TTC549 (cell line): ENCODE measurements at regions not wholly inside any gene's neighbourhood (a gene's known extent, or its start where the extent isn't known, plus 50 kb on each side); places are given as distances from the start of the nearest gene placed in this dataset.

Source experiments
- FAIRE-seq: peaks from 2 replicates; lab custom pipeline; 2012; peaks lifted over from hg19 to GRCh38; lab: Jason Lieb, UNC

DNA sequence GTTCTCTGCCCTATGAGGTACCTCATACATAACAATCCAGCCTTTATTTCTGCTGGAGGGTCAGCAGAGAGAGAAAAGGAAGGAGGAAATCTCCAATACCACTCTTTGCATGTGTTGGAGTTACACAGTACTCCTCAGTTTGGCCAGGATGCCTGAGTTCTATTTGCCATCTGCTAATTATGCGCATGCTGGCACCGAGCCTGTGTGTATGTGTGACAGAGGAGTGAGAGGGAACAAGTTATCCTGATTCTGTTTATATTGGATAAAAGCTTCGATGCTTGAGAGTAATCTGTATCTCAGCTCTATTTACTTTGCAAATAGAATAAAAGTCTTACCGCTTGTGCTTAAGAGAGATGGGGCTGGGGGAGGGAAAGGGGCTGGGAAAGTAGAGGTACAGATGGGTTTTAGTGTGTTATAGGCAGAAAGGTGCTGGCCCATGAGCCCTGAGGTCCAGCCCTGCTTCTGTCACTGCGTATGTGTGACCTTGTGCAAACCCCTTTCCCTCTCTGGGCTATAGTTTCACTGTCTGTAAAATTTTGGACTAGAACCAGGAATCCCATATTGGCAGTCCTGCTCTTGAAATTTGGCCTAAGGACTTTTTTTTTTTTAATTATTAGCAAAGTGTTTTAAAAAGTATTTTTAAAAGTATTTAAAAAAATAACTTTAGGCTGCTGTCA lies 54.5 kb upstream of the PLXNA2 start:
- FAIRE-seq: no peak

DNA sequence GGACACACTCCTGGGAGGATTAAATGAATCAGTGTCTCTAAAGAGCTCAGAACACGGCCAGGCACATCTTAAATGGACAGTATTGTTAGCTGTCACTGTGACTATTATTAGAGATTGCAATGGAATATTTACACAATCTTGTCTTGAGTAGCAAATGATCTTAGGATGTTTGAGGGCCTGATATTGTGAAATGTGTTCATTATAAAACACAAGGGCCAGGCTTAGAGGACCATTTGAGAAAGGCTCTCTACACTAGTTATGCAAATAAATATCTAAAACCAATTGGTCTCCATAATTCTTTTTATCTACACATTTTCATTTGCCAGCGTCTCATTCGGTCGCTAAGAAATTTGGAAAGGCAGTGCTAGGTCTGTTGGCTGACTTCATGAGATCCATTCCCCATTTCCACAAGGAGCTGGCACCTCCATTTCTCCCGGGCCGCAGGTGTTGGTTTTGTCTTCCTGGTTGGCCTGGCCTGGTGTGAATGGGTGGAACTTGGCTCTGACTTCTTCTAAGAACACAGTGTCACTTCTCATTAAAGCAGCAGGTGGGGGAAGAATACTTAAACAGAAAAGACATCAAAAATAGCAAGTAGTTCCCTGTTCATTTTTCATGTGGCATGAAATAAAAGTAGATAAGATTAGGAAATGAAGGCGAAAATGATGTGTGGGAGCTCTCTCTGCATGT lies 56.0 kb upstream of the PLXNA2 start:
- FAIRE-seq: no peak

DNA sequence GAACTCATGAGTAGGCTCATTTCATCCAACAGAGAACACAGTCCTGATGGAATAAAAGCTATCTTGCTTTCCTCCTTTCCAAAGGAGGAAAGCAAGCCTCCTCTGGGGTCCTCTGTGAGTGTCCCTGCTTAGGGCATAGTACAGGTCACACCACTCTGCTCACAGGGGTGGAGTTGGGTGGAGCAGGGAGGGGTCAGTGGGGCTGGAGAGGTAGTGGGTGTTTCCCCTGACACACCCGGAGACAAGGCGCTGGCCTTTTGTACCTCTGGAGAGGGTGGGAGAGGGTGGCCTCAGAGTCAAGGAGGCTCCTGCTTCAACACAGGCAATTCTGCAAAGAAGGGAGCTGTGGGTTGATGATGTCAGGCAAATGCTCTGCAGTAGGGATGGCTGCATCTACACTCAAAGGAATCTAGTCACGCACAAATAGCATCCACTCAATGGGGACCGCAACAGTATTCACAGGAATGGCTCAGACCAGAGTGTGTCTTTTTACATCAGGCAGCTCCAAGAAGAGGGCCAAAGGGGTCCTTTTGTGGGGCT lies 58.6 kb upstream of the PLXNA2 start:
- no peak for FAIRE-seq

DNA sequence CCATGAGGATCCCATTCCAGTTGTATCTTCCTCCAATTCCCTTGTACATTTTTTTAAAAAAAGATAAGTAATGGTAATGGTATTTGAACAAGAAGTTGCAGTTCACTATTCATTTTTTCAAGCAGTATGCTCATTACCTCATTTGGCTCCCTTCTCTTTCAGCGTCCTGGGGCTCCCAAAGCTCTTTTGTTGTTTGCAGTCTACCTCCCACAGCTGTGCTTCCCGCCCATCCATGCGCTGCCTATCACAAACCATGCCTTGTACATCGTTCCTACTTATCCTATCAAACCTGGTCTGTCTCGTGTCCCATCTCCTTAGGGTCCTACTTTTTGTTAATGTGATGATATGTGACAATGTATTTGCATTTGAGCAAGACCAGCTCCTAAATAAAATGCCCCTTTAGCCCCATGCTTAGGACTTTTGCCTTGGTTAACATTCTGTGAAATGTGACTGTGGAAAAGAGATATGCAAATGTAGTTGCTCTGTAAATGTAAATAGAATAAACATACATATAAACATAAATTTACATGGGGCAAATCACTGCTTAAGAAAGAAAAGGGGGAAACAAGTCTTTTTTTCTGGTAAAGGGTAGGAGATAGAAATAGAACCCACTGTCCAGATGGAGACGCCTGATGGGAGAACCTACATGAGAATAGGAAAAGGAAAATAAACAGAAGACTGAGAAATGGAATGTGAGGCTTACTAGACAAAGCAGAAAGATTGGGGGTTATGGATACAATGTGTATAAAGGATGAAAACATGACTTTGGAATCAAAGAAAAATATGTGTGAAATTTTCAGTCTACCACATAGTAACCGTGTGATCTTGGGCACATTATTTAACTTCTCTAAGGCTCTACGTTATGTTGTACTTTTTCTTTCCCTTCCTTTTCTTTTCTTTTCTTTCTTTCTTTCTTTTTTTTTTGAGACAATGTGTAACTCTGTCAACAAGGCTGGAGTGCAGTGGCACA lies 59.8 kb upstream of the PLXNA2 start:
- no peak for FAIRE-seq

DNA sequence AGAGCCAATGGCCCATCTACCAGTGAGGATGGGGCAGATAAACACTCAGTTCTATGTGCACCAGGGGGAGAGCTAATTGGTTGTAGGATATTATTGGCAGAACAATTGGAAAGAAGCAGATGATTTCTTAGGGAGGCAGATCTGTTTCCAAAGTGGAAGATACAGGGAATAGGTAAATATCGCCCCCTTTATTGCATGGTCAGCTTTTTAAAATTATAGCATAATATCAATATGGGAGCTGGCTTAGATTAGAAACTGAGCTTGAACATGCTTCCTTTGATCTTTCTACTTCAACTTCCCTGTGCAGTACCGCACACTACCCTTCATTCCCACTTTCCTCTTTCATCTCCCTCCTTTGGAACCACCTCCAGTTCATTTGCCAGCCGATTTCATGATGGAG lies 64.0 kb upstream of the PLXNA2 start:
- FAIRE-seq: no peak

DNA sequence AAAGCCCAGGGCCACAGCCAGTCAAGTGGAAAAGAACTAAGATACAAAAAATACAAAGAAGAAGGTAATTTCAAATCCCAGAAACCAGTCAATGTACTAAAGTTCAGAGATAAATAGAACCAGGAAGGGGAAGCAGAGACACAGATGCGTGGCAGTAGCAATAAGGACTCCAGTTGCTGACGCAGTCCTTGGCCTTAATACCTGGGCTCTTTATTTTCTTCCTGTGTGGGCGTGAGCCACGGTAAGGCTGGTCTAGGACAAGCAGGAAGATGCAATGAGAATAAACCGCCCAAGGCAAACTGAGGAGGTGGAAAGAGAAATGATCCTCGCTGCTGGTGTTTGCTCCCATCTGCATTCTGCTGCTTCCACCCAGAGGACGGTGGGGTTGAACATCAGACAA lies 65.6 kb upstream of the PLXNA2 start:
- FAIRE-seq: no peak

DNA sequence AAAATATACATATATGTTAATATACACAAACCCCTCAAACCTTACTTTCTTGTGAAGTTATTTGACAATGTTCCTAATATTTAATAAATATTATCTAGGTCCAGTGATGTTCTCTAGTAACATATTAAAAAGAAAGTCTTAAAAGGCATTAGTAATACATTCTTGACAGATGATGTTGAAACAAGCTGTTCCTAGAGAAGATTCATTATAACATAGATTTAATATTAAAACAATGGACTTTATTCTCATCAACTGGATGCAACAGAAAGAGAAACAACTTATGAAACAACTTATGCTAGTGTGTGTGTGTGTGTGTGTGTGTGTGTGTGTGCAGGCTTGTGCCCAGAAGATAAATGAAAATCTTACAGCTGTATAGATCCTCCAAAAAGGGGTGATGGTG lies 68.5 kb upstream of the PLXNA2 start:
- FAIRE-seq: no peak

DNA sequence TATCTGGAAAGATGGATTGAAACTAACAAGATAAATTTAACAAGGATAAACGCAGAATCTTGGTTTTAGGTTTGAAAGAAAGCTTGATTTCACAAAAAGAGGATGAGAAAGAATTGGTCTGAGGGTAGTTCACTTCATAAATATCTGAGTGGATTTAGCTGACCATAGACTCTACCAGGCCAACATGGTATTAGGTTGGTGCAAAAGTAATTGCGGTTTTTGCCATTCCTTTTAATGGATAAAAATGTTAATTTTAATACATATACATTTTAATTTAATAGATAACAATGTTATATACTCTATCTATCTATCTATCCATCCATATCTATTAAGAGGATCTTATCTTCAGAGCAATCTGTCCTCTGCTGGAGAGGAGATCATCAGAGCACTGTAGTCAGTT lies 70.2 kb upstream of the PLXNA2 start:
- FAIRE-seq: no peak

DNA sequence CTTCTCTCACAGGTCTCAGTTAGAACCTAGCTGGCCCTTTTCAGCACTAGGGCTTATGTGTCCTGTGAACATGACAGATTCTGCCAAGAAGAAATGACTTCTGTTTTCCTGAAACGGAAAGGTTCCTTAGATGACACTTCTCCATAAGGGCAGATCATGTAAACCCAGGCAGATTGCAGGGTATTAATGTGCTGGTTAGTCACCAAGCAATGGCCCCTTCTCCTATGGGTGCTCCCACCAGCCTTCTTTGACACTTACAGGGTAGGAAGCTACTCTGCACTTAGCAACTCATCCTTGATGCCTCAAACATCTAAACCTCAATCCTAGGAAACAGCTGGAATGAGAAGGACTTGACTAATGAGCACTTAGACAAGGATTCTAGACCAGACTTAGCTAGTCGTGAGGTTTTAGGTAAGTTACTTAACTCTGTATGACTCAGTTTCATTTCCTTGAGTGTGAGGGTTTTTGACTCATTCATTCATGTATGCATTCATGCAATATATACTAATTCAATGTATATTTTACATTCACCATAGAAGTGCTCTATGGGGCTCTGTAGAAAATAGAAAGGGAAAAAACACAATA lies 74.1 kb upstream of the PLXNA2 start:
- FAIRE-seq: no peak

DNA sequence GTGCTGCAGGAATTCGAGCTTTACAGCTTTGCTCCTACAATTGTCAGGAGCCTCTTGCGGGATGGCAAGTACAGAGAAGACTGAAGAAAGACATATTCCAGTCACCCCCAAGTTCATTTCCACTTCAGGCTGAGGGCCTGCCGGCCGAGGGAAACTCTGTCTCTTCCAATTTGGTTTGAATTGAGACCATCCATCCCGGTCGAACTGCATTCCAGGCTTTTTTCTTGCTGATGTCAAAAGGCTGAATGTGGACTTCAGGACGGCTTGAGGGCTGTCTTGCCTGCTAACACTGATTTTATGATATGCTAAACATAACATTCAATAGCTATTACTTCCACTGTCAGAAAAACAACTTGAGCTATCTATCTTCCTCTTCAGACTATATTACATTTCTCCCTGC lies 79.8 kb upstream of the PLXNA2 start:
- FAIRE-seq: no peak

DNA sequence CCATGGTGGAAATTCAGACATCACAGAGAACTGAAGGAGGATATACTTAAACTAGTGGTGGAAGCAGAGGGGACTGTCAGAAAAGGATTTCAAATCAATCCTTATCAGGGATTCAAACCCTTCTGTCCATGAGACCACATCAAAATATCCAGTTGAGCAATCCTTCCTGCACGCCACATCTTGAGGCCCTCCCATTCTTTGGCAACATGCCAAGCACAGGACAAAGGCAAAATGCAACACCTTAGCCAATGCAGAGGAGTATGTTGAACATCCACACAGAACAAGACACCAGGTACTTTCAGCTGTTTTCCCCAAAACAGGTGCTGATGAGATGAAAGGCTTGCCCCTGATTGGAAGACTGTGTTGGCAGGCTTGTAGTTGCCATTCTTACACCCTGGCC lies 81.8 kb upstream of the PLXNA2 start:
- no peak for FAIRE-seq

DNA sequence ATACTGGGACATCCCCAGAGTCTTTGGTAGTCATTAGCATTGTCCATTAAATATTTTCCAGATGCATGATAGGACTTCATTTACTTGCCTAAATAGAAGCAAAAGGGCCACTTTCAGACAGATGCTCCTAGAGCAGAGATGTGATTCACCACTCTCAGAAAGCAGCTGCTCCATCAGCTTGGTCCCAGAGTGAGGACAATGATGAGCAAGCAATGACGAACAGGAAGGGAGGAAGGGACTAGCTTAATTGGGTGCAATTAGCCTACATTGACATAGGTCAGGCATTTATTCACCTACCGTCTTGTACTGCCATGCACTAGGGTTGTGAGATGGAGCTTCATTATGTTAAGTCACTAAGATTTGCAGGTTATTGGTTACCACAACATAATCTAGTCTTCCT lies 85.1 kb upstream of the PLXNA2 start:
- no peak for FAIRE-seq

DNA sequence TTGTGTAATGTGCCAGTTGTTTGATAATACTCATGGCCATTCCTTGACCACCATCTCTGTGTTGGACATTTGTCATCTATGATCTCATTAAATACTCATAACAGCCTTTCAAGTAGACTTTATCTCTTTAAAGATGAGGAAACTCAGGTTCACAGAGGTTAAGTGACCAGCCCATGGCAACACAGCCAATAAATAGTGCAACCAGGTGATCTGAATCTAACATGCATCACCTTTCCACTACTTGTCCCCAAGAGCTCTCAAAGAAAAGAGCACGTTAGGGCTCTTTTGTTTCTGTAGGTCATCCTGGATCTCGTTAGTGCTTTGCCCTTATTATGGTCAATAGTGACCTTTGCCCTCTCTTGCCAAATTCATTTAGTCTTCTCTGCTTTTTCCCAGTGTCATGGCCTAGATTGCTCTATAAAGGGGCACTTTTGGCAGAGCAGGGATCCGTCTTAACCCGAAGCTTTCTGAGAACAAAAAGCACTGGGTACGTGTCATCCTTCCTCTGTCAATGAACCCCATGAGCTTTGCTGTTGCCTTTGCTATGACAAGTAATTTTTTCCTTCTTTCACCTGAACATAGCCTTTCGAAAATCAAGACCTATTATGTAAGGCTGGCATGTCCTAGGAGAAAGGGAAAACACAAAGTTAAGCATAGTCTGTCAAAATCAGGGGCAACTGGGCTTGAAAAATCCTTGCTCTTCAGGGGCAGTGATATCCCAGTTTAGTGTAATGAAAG lies 88.0 kb upstream of the PLXNA2 start:
- FAIRE-seq: no peak

DNA sequence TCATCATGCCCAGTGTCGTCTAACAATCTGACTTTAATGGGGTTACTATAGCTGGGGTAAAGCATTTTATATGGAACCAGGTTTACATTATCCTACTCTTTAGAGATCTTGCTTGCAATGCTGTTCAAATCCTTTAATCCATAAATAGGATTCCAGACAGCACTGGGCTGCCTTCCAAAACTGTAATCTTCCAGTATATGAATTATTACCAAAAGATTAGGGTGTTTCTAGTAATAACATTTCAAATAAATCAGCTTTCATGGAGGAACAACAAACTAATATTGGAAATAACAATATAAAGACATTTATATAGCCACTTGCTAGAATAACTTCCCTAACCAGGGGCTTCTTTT lies 88.6 kb upstream of the PLXNA2 start:
- FAIRE-seq: no peak

DNA sequence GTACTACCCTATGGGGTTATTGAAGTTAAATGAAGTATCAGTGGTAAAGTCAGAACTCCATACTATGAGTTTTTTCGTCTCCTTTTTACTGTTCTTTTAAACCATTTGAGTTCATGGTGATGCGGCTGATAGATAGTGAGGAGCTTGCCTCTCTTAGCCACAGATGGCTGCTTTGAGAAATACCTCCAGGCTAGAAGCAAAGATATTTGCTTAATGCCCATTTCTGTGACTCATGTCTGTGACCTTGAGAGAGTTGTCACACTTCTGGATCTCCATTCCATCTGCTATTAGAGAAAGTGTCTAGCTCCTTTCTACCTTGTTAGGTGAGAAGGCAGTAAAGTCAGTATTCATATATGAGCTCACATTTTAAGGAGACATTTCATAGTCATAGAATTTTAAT lies 89.5 kb upstream of the PLXNA2 start:
- no peak for FAIRE-seq

DNA sequence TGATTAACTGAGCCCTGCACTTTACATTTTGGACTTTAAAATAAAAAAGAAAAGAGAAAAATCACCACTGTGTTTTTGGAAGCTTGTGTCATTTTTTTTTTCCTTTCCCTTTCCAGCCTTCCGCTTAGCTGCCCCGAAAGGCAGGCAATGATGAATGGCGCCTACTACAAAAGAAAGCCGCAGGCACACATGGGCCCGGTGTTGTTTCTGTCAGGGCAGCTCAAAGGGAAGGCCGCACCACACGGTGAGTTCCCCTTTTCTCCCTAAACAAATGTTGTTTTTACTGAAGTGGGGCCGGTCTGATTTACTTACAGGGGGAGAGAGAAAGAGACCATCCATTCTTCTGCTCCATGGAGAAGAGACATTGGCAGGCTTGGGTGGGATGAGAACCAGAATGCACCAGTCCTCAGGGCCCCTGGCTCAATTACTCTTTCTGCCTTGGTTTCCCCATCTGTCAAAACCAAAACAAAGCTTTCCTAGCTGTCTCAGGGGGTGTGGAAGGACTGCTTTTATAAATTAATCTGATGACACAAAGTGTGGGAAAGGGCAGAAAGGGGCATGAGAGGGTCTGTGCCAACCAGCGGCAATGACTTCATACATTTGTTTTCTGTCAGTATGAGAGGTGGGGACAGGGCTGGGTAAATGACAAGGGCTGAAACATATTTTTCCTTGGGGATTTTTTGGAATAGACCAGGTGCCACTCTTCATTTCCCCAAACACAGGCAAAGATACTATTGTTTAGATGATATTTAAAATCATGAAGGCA lies 91.4 kb upstream of the PLXNA2 start:
- FAIRE-seq: no peak

DNA sequence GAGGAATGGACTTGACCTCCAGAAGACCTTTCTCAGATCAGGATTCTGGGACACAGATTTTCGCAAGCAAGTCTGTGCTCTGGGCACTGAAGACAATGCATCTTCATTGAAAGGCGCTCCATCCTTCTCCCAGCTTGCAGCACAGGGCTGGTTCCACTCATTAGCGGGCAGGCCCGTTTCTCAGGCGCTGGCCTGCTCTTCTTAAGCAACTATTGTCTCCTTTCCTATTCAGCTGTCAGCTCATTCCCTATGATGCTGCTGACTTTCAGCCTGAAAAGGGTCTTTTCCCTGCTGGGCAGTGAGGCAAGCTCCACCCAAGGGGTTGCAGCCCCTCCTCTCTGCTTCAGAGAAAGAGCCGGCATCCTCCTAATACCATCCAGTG lies 91.9 kb upstream of the PLXNA2 start:
- FAIRE-seq: no peak

DNA sequence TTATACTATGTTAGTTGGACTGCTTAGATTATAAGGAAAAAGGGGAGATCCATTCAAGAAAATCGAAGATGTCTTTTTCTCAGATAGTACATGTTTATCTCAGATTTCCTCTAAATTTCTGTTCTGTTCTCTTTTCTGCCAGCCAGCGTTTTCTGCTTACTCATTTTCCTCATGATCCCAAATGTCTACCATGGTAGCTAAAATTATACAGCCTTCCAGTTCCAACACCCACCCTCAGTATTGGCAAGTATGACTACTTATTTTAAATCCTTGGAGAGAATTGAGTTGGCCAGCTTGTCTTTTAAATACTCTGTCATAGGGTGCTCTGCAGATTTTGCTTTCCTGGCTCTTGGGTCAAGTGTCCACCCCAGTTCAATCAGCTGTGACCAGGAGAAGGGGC lies 95.7 kb upstream of the PLXNA2 start:
- no peak for FAIRE-seq

DNA sequence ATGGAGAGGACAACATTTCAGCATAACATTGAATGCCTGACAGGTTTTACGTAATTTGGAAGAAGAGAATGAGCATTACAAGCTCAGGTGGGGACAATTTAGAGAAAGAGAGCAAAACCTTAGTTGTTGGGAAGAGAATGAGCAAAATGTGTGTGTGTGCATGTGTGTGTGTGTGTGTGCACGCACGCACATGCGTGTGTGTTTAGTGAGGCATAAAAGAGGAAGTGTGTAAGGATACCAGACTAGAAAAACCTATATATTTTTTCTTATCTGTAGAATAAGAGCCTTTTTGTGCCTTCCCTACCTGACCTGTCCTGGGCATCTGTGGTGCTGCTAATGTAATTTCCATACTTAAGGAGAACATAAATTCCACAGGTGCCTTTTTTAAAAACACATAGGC lies 99.0 kb upstream of the PLXNA2 start:
- no peak for FAIRE-seq

DNA sequence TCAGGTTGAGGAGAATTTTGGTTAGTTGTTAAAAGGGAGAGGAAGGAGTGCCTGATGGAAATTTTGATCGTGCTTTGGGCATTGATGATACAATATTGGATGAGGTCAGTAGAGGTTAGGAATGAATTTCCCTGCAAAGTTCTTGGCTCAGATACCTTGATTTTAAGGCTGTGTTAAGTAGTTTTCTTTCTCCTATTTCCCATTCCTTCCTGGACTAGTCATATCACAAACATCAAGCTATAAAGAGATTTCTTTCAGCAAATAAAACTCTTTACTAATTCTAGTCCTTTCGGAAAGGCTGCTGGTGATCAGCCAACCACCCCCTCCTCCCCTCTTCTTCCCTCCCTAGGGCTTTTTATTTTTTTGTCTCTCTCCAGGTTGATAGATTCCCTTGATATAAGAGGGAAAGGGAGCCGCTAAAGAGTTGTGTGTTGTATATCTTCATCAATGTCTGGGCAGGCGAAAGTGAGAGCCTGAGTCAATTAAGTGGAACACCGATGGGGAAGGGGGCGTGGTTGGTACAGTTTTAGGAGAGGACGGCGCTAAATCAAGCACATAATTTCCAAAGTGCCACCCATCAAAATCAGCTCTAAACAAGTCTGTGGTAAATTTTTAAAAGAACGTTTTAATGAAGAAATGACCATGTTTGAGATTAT lies 100.1 kb upstream of the PLXNA2 start:
- no peak for FAIRE-seq

DNA sequence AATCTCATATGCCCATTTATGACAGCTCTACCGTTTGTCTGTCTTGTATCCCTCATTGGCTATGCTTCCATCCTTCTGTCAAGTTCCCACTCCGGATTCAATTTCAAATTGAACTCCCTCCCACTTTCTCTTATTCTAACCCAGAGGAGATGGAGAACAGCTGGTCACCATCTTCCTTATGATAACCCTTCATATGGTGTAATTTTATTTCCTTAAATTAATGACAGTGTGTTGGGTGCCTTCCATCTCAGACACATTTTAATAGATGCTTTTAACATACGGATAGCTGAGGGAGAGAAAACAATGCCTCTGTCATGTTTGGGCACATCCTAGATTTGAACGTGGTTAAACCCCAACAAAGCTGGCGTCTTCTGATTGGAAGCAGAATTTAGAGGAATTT lies 103.0 kb upstream of the PLXNA2 start:
- FAIRE-seq: no peak
